H9 (cell line): ENCODE measurements at regions not wholly inside any gene's neighbourhood (a gene's known extent, or its start where the extent isn't known, plus 50 kb on each side); places are given as distances from the start of the nearest gene placed in this dataset.

Experiments used
- DNase-seq: peaks from one replicate; pipeline ENCODE4 v3.0.0-alpha.2; 2017
- H2AFZ ChIP-seq: one replicate; pipeline ENCODE4 v1.6.1; 2013; ENCODE audit warnings: mild to moderate bottlenecking, low read length, control low read depth, moderate library complexity
- H2AK5ac ChIP-seq: 2 replicates; pipeline ENCODE4 v1.6.1; 2013; ENCODE audit warnings: low read length, control low read depth, mixed read lengths; ENCODE audit not compliant: insufficient read length
- H2BK120ac ChIP-seq: one replicate; pipeline ENCODE4 v1.6.1; 2013; ENCODE audit warnings: low read depth, mild to moderate bottlenecking, low read length, control low read depth, inconsistent platforms; ENCODE audit not compliant: poor library complexity, severe bottlenecking
- H2BK12ac ChIP-seq: 2 replicates; pipeline ENCODE4 v1.6.1; 2013; ENCODE audit warnings: low read length, control low read depth, mixed read lengths, low read depth; ENCODE audit not compliant: insufficient read length
- H2BK15ac ChIP-seq: 2 replicates; pipeline ENCODE4 v1.6.1; 2013; ENCODE audit warnings: low read depth, low read length, control low read depth
- H2BK20ac ChIP-seq: one replicate; pipeline ENCODE4 v1.6.1; 2013; ENCODE audit warnings: low read depth, mild to moderate bottlenecking, low read length, control low read depth, inconsistent platforms; ENCODE audit not compliant: poor library complexity, severe bottlenecking
- H2BK5ac ChIP-seq: 2 replicates; pipeline ENCODE4 v1.6.1; 2013; ENCODE audit warnings: low read length, control low read depth, mixed read lengths; ENCODE audit not compliant: insufficient read length
- H3K14ac ChIP-seq: 2 replicates; pipeline ENCODE4 v1.6.1; 2013; ENCODE audit warnings: low read length, control low read depth; ENCODE audit not compliant: insufficient read depth
- H3K18ac ChIP-seq: 2 replicates; pipeline ENCODE4 v1.6.1; 2013; ENCODE audit warnings: low read depth, mild to moderate bottlenecking, mixed read lengths, low read length, control low read depth; ENCODE audit not compliant: insufficient read length
- H3K23ac ChIP-seq: 2 replicates; pipeline ENCODE4 v1.6.1; 2013; ENCODE audit warnings: low read length, control low read depth, mixed read lengths, low read depth; ENCODE audit not compliant: insufficient read length
- H3K23me2 ChIP-seq: 2 replicates; pipeline ENCODE4 v1.6.1; 2013; ENCODE audit warnings: low read depth, mild to moderate bottlenecking, mixed read lengths, low read length, control low read depth; ENCODE audit not compliant: insufficient read length, poor library complexity, severe bottlenecking
- H3K27ac ChIP-seq: 2 replicates; pipeline ENCODE4 v1.5.1; 2013; ENCODE audit warnings: low read length, control low read depth, mixed read lengths, low read depth; ENCODE audit not compliant: insufficient read length
- H3K27me3 ChIP-seq: 2 replicates; pipeline ENCODE4 v1.6.1; 2013; ENCODE audit warnings: low read length, control low read depth, inconsistent platforms; ENCODE audit not compliant: insufficient read depth
- H3K4ac ChIP-seq: 2 replicates; pipeline ENCODE4 v1.6.1; 2013; ENCODE audit warnings: low read depth, mild to moderate bottlenecking, control low read depth, inconsistent platforms, low read length, moderate library complexity
- H3K4me1 ChIP-seq: 2 replicates; pipeline ENCODE4 v1.6.1; 2013; ENCODE audit warnings: low read length, control low read depth, inconsistent platforms; ENCODE audit not compliant: insufficient read depth
- H3K4me2 ChIP-seq: 2 replicates; pipeline ENCODE4 v1.6.1; 2013; ENCODE audit warnings: low read length, control low read depth, mixed read lengths; ENCODE audit not compliant: insufficient read length, insufficient read depth
- H3K56ac ChIP-seq: 2 replicates; pipeline ENCODE4 v1.6.1; 2013; ENCODE audit warnings: low read depth, mild to moderate bottlenecking, mixed read lengths, low read length, control low read depth; ENCODE audit not compliant: insufficient read length
- H3K79me1 ChIP-seq: 2 replicates; pipeline ENCODE4 v1.6.1; 2013; ENCODE audit warnings: low read depth, mild to moderate bottlenecking, moderate library complexity, low read length, control low read depth, inconsistent platforms; ENCODE audit not compliant: insufficient read depth, poor library complexity, severe bottlenecking
- H3K79me2 ChIP-seq: 2 replicates; pipeline ENCODE4 v1.6.1; 2013; ENCODE audit warnings: low read length, control low read depth, inconsistent platforms; ENCODE audit not compliant: insufficient read depth
- H3K9ac ChIP-seq: 2 replicates; pipeline ENCODE4 v1.6.1; 2013; ENCODE audit warnings: low read length, control low read depth, mixed read lengths; ENCODE audit not compliant: insufficient read length; ENCODE audit errors: extremely low read depth
- H3K9me3 ChIP-seq: one replicate; pipeline ENCODE4 v1.6.1; 2013; ENCODE audit warnings: low read depth, low read length, inconsistent platforms; ENCODE audit not compliant: control insufficient read depth
- H3T11ph ChIP-seq: one replicate; pipeline ENCODE4 v1.6.1; 2013; ENCODE audit warnings: mild to moderate bottlenecking, low read length, control low read depth, inconsistent platforms
- H4K20me1 ChIP-seq: one replicate; pipeline ENCODE4 v1.6.1; 2013; ENCODE audit not compliant: control insufficient read depth, insufficient read length, insufficient read depth
- H4K5ac ChIP-seq: 2 replicates; pipeline ENCODE4 v1.6.1; 2013; ENCODE audit warnings: low read depth, mild to moderate bottlenecking, mixed read lengths, low read length, control low read depth; ENCODE audit not compliant: insufficient read length
- H4K8ac ChIP-seq: replicated peaks from 2 replicates; pipeline ENCODE4 v1.6.1; 2013; ENCODE audit warnings: low read length, control low read depth, mixed read lengths, low read depth; ENCODE audit not compliant: insufficient read length
- H4K91ac ChIP-seq: 2 replicates; pipeline ENCODE4 v1.6.1; 2013; ENCODE audit warnings: low read depth, mild to moderate bottlenecking, moderate library complexity, mixed read lengths, low read length, control low read depth; ENCODE audit not compliant: insufficient read length
- H3K27ac Mint-ChIP-seq, 3 experiments: 2 replicates in 2 of 3; 3 replicates in 1 of 3; pipeline ENCODE4 v1.8.0; 2020 to 2021; ENCODE audit warnings: mixed read lengths in 3 of 3, mild to moderate bottlenecking in 1 of 3, moderate library complexity in 1 of 3
- H3K27me3 Mint-ChIP-seq: 2 replicates; pipeline ENCODE4 v1.8.0; 2021; ENCODE audit warnings: low read depth, mild to moderate bottlenecking, moderate library complexity, mixed read lengths
- H3K36me3 Mint-ChIP-seq, 3 experiments: 2 replicates in 2 of 3; 3 replicates in 1 of 3; pipeline ENCODE4 v1.8.0; 2020 to 2021; ENCODE audit warnings: low read depth in 3 of 3, mixed read lengths in 3 of 3; ENCODE audit not compliant: insufficient read depth in 1 of 3
- H3K4me1 Mint-ChIP-seq, 2 experiments: 2 replicates each; pipeline ENCODE4 v1.8.0; 2020; ENCODE audit warnings: mixed read lengths in 2 of 2
- H3K4me3 Mint-ChIP-seq, 2 experiments: 2 replicates in 1 of 2; 3 replicates in 1 of 2; pipeline ENCODE4 v1.8.0; 2020 to 2021; ENCODE audit warnings: mild to moderate bottlenecking in 2 of 2, mixed read lengths in 2 of 2, moderate library complexity in 1 of 2
- H3K9me3 Mint-ChIP-seq, 2 experiments: 2 replicates in 1 of 2; 3 replicates in 1 of 2; pipeline ENCODE4 v1.8.0; 2020; ENCODE audit warnings: mild to moderate bottlenecking in 2 of 2, mixed read lengths in 2 of 2, moderate library complexity in 1 of 2
- CTCF ChIP-seq: fragments of 200-600 bp; sonication (generic); conservative IDR thresholded peaks from 3 replicates; pipeline ENCODE4 v1.8.0; 2021; ENCODE audit warnings: antibody characterized with exemption, mild to moderate bottlenecking
- WGBS: extraction: QIAGEN DNeasy Blood & Tissue Kit; methylation state at CpG from one replicate; pipeline ENCODE4 v1.1.7; 2013; ENCODE audit warnings: missing lambda C conversion rate, low lambda C conversion rate, mixed read lengths; ENCODE audit not compliant: insufficient read length; ENCODE audit errors: extremely low coverage; 5-methylcytosine and 5-hydroxymethylcytosine counted together

GRCh38 chr5:83865579-83865978 lies 144.9 kb upstream of the HAPLN1 start:
- Histone ChIP-seq H3K4me1 (no peaks in the 10 kb centered on the region), H3T11ph (no peak overlapping the region), H3K27ac (no peak overlapping the region), H3K4me2 (no peak overlapping the region), H4K8ac (no peak overlapping the region), H3K23ac (no peak overlapping the region), H3K27me3 (no peaks in the 10 kb centered on the region), H4K91ac (no peak overlapping the region), H4K20me1 (no peaks in the 10 kb centered on the region), H2BK15ac (no peak overlapping the region), H4K5ac (no peak overlapping the region), H3K79me2 (no peaks in the 10 kb centered on the region), H3K9ac (no peak overlapping the region), H3K56ac (no peak overlapping the region), H3K4ac (no peak overlapping the region), H3K79me1 (no peaks in the 10 kb centered on the region), H2BK12ac (no peak overlapping the region), H3K14ac (no peak overlapping the region), H3K18ac (no peak overlapping the region), H3K9me3 (no peaks in the 10 kb centered on the region), H2AK5ac (no peak overlapping the region), H2BK20ac (no peak overlapping the region), H2BK5ac (no peak overlapping the region), H2BK120ac (no peak overlapping the region), H2AFZ (no peak overlapping the region), H3K23me2 (no peaks in the 10 kb centered on the region)
- H3K9me3 Mint-ChIP-seq, result no peaks in the 10 kb centered on the region
- TF ChIP-seq CTCF, result no peak
- H3K4me1 Mint-ChIP-seq, result 0 out of 4 replicates have a peak, but pooled peaks cover 0 to 3% of the 10 kb centered on the region in 2 experiments
- H3K4me3 Mint-ChIP-seq, result no peak overlapping the region
- peaks cover 1% of the 10 kb centered on the region; the same call in 1 of the 2 replicates for H3K27me3 Mint-ChIP-seq
- H3K36me3 Mint-ChIP-seq, result no peaks in the 10 kb centered on the region
- no CpG with 5 or more reads among the region's 1 CpG for WGBS
- H3K27ac Mint-ChIP-seq, result no peak overlapping the region
- DNase-seq, result no peak
